ENCODE measurements at regions not wholly inside any gene's neighbourhood (a gene's known extent, or its start where the extent isn't known, plus 50 kb on each side); places are given as distances from the start of the nearest gene placed in this dataset.

DNA sequence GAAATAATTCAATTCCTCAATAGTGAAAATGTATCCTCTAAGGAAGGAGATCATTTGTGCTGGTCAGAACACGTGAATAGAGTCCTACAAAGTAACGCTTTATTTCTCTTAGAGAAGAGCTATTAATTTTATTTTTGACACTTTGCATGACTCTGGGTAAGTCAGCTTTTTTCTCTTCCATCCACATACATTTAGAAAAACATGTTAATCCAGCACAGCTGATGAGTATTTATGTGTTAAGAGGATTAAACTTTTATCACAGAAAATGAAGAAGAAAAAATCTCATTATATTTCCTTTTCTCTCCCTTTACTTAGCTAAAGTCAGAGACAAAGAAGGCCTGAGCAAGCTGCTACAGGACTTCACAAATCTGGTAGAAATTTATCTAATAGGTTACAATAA is 649.5 kb upstream of the CCDC179 start:
- H3K9ac ChIP-seq (ENCODE audit: low read length), result no peak overlapping the region
- DNase-seq (ENCODE audit: low read depth) (no peak), FAIRE-seq (no peak)
- H3K27ac ChIP-seq (ENCODE audit: low read depth, low read length), result no peak overlapping the region
- Mint-ChIP-seq H3K27me3 (ENCODE audit: low read depth, unreplicated experiment) (no peaks in the 10 kb centered on the region), H3K9me3 (ENCODE audit: unreplicated experiment) (no peaks in the 10 kb centered on the region), H3K27ac (ENCODE audit: unreplicated experiment) (no peak overlapping the region), H3K4me1 (ENCODE audit: low read depth, unreplicated experiment) (peaks cover 2% of the 10 kb centered on the region), H3K4me3 (ENCODE audit: unreplicated experiment) (no peak overlapping the region), H3K36me3 (ENCODE audit: low read depth, unreplicated experiment) (no peaks in the 10 kb centered on the region)
- H3K79me2 ChIP-seq (ENCODE audit: insufficient read depth, low read length), result no peaks in the 10 kb centered on the region
- H4K20me1 ChIP-seq (ENCODE audit: insufficient read depth, low read length), result no peaks in the 10 kb centered on the region
- no peak overlapping the region for H3K4me2 ChIP-seq (ENCODE audit: low read length)
- H3K27me3 ChIP-seq (ENCODE audit: insufficient read depth, low read length), result no peaks in the 10 kb centered on the region
- no peaks in the 10 kb centered on the region for H3K36me3 ChIP-seq (ENCODE audit: insufficient read depth, low read length)
- no peak overlapping the region for H2AFZ ChIP-seq (ENCODE audit: low read depth, low read length)
- TF ChIP-seq, protein P1, sequence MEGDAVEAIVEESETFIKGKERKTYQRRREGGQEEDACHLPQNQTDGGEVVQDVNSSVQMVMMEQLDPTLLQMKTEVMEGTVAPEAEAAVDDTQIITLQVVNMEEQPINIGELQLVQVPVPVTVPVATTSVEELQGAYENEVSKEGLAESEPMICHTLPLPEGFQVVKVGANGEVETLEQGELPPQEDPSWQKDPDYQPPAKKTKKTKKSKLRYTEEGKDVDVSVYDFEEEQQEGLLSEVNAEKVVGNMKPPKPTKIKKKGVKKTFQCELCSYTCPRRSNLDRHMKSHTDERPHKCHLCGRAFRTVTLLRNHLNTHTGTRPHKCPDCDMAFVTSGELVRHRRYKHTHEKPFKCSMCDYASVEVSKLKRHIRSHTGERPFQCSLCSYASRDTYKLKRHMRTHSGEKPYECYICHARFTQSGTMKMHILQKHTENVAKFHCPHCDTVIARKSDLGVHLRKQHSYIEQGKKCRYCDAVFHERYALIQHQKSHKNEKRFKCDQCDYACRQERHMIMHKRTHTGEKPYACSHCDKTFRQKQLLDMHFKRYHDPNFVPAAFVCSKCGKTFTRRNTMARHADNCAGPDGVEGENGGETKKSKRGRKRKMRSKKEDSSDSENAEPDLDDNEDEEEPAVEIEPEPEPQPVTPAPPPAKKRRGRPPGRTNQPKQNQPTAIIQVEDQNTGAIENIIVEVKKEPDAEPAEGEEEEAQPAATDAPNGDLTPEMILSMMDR (IDR thresholded peaks at IDR 0.05; ENCODE audit: insufficient read depth, low read depth, low read length), result no peak
- TF ChIP-seq EZH2 (IDR thresholded peaks at IDR 0.05; ENCODE audit: insufficient read depth, low read length), result no peak
- H3K9me3 ChIP-seq (ENCODE audit: insufficient read depth, low read depth, low read length), result no peaks in the 10 kb centered on the region
- no peak overlapping the region for H3K4me3 ChIP-seq (ENCODE audit: insufficient read depth, low read depth, low read length)
- peaks cover 3% of the 10 kb centered on the region for H3K4me1 ChIP-seq (ENCODE audit: insufficient read depth, low read length)

DNA sequence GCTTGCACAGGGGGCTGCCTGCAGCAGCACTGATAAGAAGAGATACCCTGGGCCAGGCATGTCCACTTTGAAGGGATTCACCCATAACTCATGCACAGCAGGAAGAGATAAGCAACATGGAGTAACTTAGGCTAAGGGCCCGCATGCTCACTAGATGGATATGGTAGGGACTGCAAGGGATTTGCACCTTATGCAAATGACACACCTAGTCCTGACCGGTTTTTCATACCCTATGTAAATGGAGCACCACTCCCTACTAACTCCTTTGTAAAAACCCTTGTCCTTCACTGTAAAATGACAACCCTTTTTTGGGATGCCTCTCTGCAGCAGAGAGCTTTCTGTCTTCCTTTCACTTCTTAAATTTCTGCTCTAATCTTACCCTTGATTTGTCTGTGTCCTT is 658.9 kb upstream of the CCDC179 start:
- Histone ChIP-seq H3K9ac (ENCODE audit: low read length) (no peak overlapping the region), H3K27me3 (ENCODE audit: insufficient read depth, low read length) (no peaks in the 10 kb centered on the region), H3K27ac (ENCODE audit: low read depth, low read length) (no peak overlapping the region), H3K4me2 (ENCODE audit: low read length) (no peak overlapping the region), H2AFZ (ENCODE audit: low read depth, low read length) (no peak overlapping the region), H3K36me3 (ENCODE audit: insufficient read depth, low read length) (no peaks in the 10 kb centered on the region), H3K4me3 (ENCODE audit: insufficient read depth, low read depth, low read length) (no peak overlapping the region), H4K20me1 (ENCODE audit: insufficient read depth, low read length) (no peaks in the 10 kb centered on the region), H3K9me3 (ENCODE audit: insufficient read depth, low read depth, low read length) (no peaks in the 10 kb centered on the region), H3K79me2 (ENCODE audit: insufficient read depth, low read length) (no peaks in the 10 kb centered on the region), H3K4me1 (ENCODE audit: insufficient read depth, low read length) (no peaks in the 10 kb centered on the region)
- DNase-seq (ENCODE audit: low read depth), result no peak
- TF ChIP-seq EZH2 (IDR thresholded peaks at IDR 0.05; ENCODE audit: insufficient read depth, low read length), result no peak
- TF ChIP-seq, protein P1 (IDR thresholded peaks at IDR 0.05; ENCODE audit: insufficient read depth, low read depth, low read length), result no peak
- H3K27ac Mint-ChIP-seq (ENCODE audit: unreplicated experiment), result no peak overlapping the region
- H3K36me3 Mint-ChIP-seq (ENCODE audit: low read depth, unreplicated experiment), result no peaks in the 10 kb centered on the region
- no peak overlapping the region for H3K4me3 Mint-ChIP-seq (ENCODE audit: unreplicated experiment)
- H3K27me3 Mint-ChIP-seq (ENCODE audit: low read depth, unreplicated experiment), result no peaks in the 10 kb centered on the region
- FAIRE-seq, result no peak
- no peaks in the 10 kb centered on the region for H3K4me1 Mint-ChIP-seq (ENCODE audit: low read depth, unreplicated experiment)
- H3K9me3 Mint-ChIP-seq (ENCODE audit: unreplicated experiment), result no peaks in the 10 kb centered on the region

DNA sequence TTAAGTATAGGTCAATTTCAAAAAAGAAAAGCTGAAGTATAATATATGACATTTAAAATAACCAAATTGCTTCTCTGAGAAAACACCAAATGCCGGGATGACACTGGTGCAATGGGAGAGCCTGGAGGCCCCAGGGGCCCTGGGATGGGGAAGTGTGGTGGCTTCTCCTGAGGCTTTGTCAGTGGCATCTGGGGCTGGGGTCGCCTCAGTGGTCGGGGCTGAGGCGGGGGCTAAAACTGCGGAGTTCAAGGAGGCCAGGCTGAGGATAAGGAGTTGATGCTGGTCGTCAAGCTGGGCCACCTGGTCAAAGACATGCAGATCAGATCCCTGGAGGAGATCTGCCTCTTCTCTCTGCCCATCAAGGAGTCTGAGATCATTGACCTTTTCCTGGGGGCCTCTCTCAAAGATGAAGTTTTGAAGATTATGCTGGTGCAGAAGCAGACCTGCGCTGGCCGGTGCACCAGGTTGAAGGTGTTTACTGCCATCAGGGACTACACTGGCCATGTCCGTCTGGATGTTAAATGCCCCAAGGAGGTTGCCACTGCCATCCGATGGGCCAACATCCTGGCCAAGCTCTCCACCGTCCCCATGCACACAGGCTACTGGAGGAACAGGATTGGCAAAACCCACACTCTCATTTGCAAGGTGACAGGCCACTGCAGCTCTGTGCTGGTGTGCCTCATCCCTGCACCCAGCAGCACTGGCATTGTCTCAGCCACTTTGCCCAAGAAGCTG is 660.1 kb upstream of the CCDC179 start:
- Mint-ChIP-seq H3K4me3 (ENCODE audit: unreplicated experiment) (no peak overlapping the region), H3K27ac (ENCODE audit: unreplicated experiment) (no peak overlapping the region), H3K27me3 (ENCODE audit: low read depth, unreplicated experiment) (no peaks in the 10 kb centered on the region), H3K9me3 (ENCODE audit: unreplicated experiment) (no peaks in the 10 kb centered on the region), H3K36me3 (ENCODE audit: low read depth, unreplicated experiment) (no peaks in the 10 kb centered on the region), H3K4me1 (ENCODE audit: low read depth, unreplicated experiment) (no peaks in the 10 kb centered on the region)
- no peak for FAIRE-seq
- Histone ChIP-seq H3K4me1 (ENCODE audit: insufficient read depth, low read length) (no peaks in the 10 kb centered on the region), H4K20me1 (ENCODE audit: insufficient read depth, low read length) (no peaks in the 10 kb centered on the region), H3K9me3 (ENCODE audit: insufficient read depth, low read depth, low read length) (no peaks in the 10 kb centered on the region), H3K27ac (ENCODE audit: low read depth, low read length) (no peak overlapping the region), H3K27me3 (ENCODE audit: insufficient read depth, low read length) (no peaks in the 10 kb centered on the region), H3K36me3 (ENCODE audit: insufficient read depth, low read length) (no peaks in the 10 kb centered on the region), H3K79me2 (ENCODE audit: insufficient read depth, low read length) (no peaks in the 10 kb centered on the region), H3K4me3 (ENCODE audit: insufficient read depth, low read depth, low read length) (no peak overlapping the region), H3K4me2 (ENCODE audit: low read length) (no peak overlapping the region), H3K9ac (ENCODE audit: low read length) (no peak overlapping the region), H2AFZ (ENCODE audit: low read depth, low read length) (no peak overlapping the region)
- DNase-seq (ENCODE audit: low read depth), result no peak
- TF ChIP-seq, protein P1 (IDR thresholded peaks at IDR 0.05; ENCODE audit: insufficient read depth, low read depth, low read length), result no peak
- no peak for TF ChIP-seq EZH2 (IDR thresholded peaks at IDR 0.05; ENCODE audit: insufficient read depth, low read length)
